CD1c-positive myeloid dendritic cell (primary cell): ENCODE measurements at regions not wholly inside any gene's neighbourhood (a gene's known extent, or its start where the extent isn't known, plus 50 kb on each side); places are given as distances from the start of the nearest gene placed in this dataset.
"Not testable (repeated sequence)": the region's sequence is repeated elsewhere in the genome, so short reads cannot be mapped to it uniquely, and the experiment has no call there.

Experiments used
- DNase-seq: peaks from one replicate; pipeline ENCODE4 v3.0.0-alpha.2; 2016; ENCODE audit errors: extremely low spot score

DNA sequence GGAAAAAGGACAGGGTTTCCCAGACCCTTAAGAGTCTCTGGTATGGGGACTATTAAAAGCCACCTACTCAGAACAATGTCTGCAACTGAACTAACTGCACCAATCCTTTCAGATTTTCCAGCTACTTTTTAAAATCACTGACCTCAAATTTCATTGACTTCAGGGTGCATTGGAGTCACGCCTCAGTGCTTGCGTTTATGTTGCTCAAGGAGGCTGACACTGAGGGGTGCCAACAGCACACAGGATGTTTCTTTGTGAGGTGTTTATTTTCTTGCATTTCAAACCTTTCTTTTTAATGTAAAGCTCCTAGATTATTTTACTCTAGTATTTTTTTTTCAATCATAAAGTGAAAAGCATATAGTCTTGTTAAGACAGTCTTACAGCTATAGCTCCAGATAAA is 402.0 kb upstream of the SLC35B3 start:
- DNase-seq, result no peak

DNA sequence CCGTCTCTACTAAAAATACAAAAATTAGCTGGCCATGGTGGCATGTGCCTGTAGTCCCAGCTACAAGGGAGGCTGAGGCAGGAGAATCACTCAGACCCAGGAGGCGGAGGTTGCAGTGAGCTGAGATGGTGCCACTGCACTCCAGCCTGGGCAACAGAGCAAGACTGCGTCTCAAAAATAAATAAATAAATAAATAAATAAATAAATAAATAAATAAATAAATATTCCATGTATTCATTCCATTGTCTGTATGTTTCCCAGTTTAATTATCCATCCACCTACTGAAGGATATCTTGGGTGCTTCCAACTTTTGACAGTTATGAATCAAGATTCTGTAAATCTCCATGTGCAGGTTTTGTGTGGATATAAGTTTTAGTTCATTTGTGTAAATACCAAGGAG is 397.4 kb upstream of the SLC35B3 start:
- DNase-seq, result not testable (repeated sequence)

DNA sequence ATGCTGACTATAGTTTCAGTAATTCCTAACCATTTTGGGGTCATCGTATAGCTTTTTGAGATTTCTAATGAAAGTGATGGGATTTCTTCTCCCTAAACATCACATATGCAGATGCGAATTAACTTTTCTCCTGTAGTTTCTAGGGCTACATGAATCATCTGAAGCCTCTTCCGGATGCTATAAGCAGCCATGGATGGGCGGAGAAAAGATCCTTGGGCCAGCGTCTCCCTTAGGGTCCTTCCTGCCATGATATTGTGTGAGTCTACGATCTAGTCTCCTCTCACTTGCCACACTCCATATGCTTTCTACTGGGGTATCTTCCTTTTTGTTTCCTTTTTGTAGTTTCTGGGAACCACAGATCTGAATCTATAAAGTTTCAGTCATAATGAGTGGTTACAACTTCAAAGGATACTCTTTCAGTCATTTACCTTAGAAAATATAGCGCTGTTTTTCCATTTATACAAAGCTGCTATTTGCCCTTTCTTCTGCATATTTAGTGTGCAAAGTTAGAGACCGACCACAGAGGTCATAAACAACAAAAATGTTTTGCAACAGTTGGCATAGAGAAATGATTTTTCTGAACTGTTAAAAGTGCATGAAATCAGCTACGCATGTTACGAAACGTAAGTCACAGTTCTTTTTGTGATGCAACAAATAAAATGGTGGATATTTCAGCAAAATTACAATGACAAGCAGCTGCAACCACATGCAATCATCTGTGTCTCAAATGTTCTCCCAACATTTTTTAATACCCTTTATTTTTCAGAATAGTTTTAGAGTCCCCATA is 396.2 kb upstream of the SLC35B3 start:
- peak; percentile 21 for DNase-seq

DNA sequence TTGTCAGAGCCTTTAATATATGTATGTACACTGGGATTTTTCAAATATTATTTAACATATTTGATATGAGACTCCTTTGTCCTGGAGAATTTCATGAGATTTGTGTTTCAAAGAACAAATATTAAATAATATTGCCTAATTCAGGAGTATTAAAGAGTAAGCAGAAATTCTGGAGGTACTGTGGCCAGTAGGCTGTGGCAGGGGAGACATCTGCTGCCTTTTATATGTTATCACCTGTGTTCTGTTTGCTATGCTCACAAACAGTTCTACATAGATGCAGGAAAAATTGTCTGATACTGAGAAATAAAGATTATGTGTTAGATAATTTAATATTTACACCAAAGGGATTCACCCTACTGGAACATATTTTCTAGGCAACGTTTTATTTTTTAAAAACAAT is 395.4 kb upstream of the SLC35B3 start:
- no peak for DNase-seq

DNA sequence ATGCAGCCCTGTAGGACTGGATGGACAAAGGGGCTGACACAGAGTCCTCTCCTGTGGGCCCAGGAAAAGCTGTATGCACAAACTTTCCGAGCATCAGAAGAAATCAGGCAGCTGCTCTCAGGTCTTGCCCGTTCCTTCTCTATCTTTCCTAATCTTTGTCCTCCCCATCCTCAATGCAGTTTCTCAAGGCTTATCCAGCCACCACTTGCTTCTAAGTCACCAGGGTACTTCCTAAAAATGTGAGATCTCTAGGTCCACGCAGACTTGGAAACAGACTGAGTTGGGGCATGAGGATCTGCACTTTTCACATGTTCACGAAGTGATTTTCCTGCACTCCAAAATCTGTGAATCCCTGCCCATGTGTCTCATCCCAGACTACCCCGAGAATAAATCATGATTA is 394.5 kb upstream of the SLC35B3 start:
- DNase-seq, result no peak

DNA sequence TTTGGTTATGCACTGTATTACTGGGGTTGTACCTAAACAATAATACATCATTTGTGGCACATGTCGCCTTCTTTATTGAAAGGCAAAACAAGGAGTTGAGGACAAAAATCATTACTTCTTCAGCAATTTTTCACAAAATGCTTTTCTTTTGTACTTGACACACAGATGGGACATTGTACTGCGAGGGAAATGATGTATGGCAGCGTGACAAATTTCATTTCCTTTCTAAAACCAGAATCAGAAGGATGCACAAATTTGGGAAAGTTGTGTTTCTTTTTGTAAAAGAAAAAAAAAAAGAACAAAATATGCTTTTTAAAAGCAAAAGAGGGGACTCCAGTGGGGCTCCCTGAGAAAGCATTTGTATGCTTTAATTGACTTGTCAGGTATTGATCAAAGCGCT is 394.0 kb upstream of the SLC35B3 start:
- no peak for DNase-seq

DNA sequence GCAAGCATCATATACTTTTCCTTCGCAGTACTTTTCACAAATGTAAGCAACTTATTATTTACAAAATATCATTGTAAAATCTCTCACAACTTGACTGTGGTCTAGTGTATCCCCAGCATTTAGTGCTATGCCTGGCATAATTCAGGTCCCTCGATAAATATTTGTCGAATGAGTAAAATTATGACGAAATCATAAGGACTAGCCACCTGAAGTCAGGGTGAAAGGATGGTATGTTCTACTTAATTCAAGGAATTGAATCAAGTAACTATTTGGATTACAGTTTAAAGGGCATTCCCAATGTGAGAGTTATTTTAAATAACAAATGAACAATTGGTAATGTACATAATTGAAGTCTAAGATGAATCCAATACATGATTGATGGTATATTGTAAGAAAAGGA is 393.0 kb upstream of the SLC35B3 start:
- no peak for DNase-seq

DNA sequence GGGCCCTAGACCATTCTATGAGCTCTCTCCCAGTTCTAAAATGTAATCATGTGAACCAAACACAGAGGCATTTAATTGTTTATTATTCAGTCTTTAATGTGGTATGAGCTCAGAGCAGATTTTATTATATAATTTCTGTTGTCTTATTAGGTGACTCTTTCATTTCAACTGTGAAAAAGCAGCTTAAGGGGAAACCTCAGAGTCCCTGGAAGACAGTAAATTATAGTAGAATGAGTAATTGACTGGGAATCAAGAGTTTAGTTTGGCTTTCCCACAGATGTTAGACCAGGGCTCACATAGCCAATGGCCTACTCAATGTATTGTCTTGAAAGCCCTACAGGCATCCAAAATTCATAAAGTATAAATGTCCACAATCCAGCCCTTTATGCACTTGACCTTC is 390.4 kb upstream of the SLC35B3 start:
- DNase-seq, result no peak

DNA sequence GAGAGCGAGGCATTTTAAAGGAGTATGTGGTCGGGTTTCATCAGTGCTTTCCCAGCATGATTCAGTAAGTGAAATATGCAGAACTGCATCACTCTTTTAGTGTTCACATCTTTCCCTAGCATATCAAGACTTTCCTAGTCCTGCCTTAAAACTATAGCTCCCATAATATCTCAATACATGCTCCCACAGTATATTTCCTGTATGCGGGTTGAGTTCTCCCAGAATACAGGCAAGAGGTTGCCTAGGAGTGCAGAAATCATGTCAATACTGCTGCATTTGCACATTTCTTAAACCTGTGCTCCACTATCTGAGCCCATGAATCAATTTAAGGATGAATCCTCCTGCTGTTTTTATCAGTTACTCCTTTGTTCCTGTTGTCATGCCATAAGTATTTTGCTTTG is 386.6 kb upstream of the SLC35B3 start:
- no peak for DNase-seq

DNA sequence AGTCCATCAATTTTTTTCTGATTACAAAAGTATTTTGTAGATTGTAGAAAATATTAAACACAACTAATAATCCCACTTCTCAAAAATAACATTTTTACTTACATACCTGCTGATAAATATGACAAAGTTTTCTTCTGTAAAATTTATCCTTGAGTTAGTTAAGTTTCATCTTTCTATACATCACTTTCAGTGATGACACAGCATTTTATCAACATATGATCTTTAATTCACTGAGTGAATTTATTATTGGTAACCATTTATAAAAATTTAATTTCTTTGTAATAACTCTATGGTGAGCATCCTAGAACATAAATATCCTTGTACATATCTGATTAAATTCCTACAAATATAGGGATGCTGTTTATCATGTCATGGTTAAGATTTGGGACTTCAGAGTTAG is 385.0 kb upstream of the SLC35B3 start:
- no peak for DNase-seq

DNA sequence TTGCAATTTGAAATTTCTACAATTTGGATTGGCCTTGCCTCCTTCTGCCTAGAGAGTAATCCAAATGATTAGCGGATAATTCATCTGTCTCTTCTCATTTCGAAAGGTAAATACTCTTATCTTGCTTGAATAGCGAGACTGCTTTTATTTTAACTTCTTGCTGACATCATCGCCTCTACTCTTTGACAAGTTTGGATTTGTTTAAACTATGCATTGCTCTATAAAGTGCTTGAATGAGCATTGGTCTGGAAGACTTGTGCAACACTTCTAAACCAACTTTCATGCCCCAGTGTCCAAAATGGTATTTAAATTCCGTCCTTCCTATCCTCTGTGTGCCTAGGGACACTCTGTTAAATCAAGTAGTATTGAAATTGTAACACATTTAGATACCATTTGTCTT is 384.1 kb upstream of the SLC35B3 start:
- no peak for DNase-seq

DNA sequence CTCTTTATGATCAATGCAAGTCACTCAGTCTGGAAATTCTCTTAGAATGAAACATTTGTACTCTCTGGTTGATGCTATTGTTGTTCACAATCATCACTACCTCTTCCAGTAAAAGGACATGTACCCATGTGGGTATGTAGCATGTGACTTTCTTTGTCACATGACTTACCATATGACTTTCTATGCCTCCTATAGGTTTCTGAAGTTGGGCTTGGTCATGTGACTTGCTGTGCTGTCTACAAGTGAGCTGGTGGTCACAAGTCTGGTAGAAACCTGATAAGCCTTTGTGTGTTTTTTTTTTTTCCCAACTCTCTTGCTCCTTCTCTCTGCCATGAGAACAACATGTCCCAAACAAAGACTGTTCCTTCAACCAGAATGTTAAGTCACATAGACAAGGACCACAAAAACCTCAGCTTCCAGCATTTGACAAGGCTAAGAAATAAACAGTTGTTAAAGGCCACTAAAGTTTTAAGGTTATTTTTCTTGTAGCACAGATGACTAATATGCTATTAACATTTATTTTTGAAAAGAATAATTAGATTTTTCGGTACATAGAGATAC is 379.2 kb upstream of the SLC35B3 start:
- DNase-seq, result no peak

DNA sequence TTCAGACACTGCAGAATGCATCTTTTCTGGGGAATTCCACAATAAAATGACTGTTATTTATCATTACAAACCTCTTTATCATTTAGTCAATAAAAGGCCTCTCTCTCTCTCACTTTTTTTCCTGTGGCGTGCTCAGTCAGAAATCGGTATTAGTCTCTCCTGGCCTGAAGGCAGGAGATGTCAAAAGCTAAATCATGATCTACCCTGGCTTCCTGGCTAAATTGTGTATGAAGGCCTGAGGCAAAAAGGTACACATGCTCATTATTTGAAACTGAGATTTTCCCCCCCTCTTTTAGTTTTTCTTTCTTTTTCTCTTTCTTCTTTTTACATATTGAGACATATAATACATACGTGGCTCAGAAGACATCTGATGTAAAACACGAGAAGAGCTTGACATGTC is 375.0 kb upstream of the SLC35B3 start:
- no peak for DNase-seq

DNA sequence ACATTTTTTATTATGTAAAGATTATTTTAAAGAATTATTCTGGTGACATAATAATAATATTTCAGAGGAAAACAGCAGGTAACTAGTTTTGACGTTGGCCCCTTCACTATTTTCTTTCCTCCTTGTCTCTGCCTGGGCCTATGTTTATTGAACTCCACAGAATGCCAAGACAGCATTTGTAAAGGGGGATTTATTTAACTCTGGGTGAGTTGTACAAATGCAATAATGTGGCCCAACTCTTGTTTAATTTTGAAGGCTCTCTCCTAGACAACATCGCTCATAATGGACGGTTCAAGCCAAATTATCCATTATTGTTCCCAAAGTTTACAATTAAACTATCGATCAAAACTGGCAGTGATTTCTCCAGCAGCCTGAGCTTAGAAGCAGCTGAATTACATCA is 374.3 kb upstream of the SLC35B3 start:
- no peak for DNase-seq

DNA sequence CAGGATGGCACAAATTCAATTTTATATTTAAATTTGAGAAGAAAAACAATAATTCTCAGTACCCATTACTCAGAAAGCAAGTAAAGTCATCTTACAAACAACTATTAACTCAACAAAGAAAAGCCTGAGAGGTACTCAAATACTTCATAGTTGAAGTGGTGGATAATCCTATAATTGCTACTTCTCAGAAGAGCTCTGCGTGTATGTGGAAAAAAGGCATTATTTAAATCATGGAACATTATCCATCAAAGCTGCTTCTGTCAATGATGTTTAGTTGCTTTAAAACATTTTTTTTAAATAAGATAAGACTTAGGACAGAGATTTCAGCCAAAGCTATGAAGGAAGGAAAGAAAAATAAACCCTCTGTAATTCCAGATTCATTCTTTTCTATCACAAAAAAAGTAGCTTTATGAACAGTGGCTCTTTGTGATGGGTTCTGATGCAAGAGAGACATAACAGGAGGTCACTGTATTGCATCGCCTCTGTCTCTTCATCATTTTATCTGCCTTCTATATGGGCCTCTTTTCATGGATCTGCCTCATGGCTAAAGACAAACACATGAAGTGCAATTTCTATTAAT is 367.9 kb upstream of the SLC35B3 start:
- no peak for DNase-seq

DNA sequence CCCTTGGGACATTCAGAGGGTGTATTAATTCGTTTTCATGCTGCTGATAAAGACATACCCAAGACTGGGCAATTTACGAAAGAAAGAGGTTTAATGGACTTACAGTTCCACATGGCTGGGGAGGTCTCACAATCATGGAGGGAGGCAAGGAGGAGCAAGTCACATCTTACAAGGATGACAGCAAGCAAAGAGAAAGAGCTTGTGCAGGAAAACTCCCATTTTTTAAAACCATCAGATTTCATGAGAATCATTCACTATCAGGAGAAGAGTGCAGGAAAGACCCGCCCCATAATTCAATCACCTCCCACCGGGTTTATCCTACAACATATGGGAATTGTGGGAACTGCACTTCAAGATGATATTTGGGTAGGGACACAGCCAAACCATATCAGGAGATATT is 367.1 kb upstream of the SLC35B3 start:
- DNase-seq, result not testable (repeated sequence)

DNA sequence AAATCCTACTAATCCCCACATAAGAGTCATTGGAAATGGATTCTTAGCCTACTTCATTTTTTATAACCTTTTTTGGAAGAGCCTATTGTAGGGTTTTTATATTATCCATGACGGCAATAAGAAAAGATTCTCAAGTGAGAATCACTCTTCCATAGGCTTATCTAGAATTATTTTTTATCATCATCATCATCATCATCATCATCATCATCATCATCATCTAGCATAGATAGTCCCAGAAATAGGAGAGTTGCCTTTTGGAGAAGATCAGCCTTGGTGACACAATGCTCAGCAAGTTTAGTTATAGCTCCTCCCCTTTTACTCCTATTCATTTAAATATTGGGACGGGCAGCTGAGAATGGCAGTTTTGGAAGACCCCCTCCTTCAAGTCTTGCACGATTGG is 359.1 kb upstream of the SLC35B3 start:
- no peak for DNase-seq

DNA sequence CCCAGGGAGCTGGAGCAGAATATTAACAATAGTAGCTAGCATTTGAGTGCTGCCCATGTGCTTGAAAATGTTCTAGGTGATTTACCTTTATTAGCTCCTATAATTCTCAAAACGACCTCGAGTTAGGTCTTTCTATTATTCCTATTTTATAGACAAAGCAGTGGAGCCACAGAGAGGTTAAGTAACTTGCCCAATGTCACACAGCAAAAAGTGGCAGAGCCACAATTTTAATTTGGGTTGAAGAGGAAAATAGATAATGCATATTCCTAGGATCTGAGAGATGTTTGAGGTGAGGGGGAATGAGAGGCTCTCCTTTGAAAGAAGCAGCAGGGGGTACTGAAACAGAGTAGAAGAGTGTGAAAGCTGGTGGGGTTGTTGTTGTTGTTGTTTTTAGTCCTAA is 354.5 kb upstream of the SLC35B3 start:
- DNase-seq, result no peak

DNA sequence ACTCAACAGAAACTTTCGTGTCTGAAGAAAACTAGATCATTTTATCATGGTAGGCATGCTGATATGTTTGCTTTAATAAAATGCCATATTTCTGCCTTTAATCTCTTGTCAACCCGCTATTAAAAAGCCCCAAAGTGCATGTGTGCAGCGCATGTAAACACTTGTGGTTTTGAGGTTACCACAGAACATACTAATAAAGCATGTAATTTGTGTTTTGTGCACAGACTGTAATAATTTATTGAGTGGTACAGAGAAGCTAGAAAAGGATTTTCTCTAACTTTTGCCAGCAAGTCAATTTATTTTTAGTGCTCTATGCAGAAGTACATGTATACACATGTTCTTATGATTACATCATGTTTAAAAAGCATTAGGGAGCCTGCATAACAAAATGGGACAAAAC is 349.9 kb upstream of the SLC35B3 start:
- DNase-seq, result no peak

DNA sequence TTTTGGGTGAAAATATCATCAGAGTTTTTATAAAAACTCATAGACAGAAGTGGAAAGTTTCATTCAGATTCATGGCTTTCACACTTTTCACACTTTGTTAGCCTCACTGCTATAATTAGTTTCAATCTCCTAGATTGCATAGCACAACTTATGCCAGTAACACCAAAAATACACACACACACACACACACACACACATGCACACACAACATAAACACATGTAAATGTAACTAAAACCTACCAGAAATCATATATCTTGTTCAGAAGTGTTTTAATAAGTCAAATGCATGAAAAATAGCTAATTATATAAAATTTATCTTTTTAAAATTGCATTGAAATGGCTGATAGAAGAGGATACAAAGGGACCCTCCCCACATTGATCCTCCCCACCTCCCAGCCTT is 347.8 kb upstream of the SLC35B3 start:
- DNase-seq, result no peak

DNA sequence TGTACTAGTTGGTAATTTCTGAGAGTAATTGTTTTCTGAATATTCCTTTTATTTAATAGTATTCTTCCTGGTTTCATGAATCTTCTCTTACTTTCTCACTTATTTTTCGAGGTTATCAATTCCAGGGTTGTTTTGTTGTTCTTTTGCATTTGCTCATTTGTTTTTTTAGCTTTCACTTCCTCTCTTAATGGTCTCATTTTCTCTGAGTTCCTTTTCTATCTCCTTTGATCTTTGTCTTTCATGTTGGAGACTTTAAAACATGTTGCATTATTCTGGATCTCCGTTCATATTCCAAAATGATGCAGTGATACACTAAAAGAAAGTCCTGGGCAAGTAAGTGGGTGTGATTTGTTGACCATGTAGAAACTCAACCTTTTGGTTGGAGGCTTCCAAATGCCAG is 345.3 kb upstream of the SLC35B3 start:
- DNase-seq, result no peak

DNA sequence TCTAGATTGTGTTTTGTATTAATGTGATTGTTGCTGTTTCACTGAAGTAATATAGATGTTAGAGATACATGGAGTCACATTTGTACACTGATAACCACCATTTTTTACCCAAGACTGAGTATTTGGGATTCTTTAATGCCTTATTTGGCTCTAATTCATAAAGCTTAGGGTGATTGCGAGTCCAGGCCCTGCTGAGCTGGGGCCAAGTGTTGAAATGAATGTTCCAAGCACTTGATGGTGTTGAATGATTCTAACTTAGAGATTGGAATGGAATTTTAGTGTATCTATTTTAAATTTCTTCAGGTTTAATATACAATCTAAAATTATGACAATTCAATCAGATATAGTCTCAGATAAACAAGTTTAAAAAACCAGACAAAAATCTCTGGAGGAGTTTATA is 329.4 kb upstream of the SLC35B3 start:
- no peak for DNase-seq

DNA sequence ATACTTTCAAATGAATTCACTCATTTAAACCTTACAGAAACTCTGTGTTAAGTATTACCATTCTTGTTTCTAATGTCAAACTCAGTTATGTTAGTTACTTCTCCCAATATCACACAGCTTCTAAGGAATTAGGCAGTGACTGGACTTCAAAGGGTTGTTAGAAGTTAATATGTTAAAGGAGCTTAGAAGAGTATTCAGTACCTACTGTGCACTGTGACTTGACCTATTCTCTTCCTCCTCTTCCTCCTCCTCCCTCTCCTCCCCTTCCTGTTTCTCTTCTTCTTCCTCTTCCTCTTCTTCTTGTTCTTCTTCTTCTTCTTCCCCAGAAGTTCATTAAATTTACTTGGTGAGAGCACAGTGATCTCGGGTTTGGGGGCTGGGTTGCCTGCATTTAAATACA is 325.6 kb upstream of the SLC35B3 start:
- DNase-seq, result no peak

DNA sequence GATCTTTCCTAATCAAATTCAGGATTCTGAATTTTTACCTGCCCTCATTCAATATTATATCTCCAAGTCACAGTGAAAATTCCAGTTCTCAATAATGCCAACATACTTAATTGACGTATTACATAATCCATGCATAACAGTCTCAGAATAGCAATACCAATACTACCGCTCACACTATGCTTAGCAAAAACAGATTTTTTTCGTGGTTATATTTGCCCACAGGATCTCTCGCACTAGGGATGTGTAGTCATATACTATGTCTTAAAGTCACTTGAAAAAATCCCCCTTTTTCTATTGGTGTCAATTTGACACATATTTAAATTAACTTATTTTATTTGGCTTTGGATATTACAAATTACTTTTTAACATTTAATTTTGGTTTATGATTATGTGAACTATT is 323.1 kb upstream of the SLC35B3 start:
- no peak for DNase-seq
